GM21528 (cell line): ENCODE measurements at regions not wholly inside any gene's neighbourhood (a gene's known extent, or its start where the extent isn't known, plus 50 kb on each side); places are given as distances from the start of the nearest gene placed in this dataset.

Experiments
- ATAC-seq: cut with Tn5 transposase; IDR thresholded peaks from one replicate; pipeline ENCODE4 v1.9.1; 2021; ENCODE audit warnings: mild to moderate bottlenecking, moderate library complexity; ENCODE audit not compliant: unreplicated experiment, low FRiP score

- no peak for ATAC-seq
Observed at GRCh38 chr4:179803857-179804256, 2361.6 kb upstream of the AGA start.

- no peak for ATAC-seq
Observed at GRCh38 chr4:179804440-179804839, 2362.2 kb upstream of the AGA start.

- no peak for ATAC-seq
Observed at GRCh38 chr4:179817317-179817716, 2375.1 kb upstream of the AGA start.

GRCh38 chr4:179823342-179823741 lies 2381.1 kb upstream of the AGA start:
- ATAC-seq = no peak

GRCh38 chr4:179831274-179831673 lies 2389.0 kb upstream of the AGA start:
- ATAC-seq = no peak

- ATAC-seq = no peak
Observed at GRCh38 chr4:179836179-179837075, 2394.2 kb upstream of the AGA start.

- no peak for ATAC-seq
Observed at GRCh38 chr4:179843370-179843769, 2399.8 kb upstream of the TENM3 start.

GRCh38 chr4:179855469-179855868 lies 2387.7 kb upstream of the TENM3 start:
- ATAC-seq = no peak

- ATAC-seq = no peak
Observed at GRCh38 chr4:179858221-179858620, 2385.0 kb upstream of the TENM3 start.

GRCh38 chr4:179867300-179867878 lies 2375.8 kb upstream of the TENM3 start:
- peak; percentile 76 for ATAC-seq

GRCh38 chr4:179871726-179872125 lies 2371.5 kb upstream of the TENM3 start:
- no peak for ATAC-seq

GRCh38 chr4:179872755-179873154 lies 2370.4 kb upstream of the TENM3 start:
- ATAC-seq = no peak

- no peak for ATAC-seq
Observed at GRCh38 chr4:179880756-179881155, 2362.4 kb upstream of the TENM3 start.

GRCh38 chr4:179894066-179894778 lies 2349.0 kb upstream of the TENM3 start:
- ATAC-seq = no peak

GRCh38 chr4:179919587-179919986 lies 2323.6 kb upstream of the TENM3 start:
- ATAC-seq = no peak

GRCh38 chr4:179927473-179927872 lies 2315.7 kb upstream of the TENM3 start:
- no peak for ATAC-seq

- no peak for ATAC-seq
Observed at GRCh38 chr4:179941911-179942310, 2301.3 kb upstream of the TENM3 start.

GRCh38 chr4:179976777-179977176 lies 2266.4 kb upstream of the TENM3 start:
- no peak for ATAC-seq

- ATAC-seq = no peak
Observed at GRCh38 chr4:179977378-179977777, 2265.8 kb upstream of the TENM3 start.

- no peak for ATAC-seq
Observed at GRCh38 chr4:179981161-179981560, 2262.0 kb upstream of the TENM3 start.

GRCh38 chr4:179989975-179990374 lies 2253.2 kb upstream of the TENM3 start:
- ATAC-seq = peak; percentile 100
